Tibial nerve (tissue), 4 donors: ENCODE measurements at regions not wholly inside any gene's neighbourhood (a gene's known extent, or its start where the extent isn't known, plus 50 kb on each side); places are given as distances from the start of the nearest gene placed in this dataset.

Source experiments
- DNase-seq, 2 donors: peaks; one replicate each; pipeline ENCODE4 v3.0.0-alpha.2; 2019; ENCODE audit warnings: low spot score in 2 of 2
- H3K27ac ChIP-seq, 4 donors: fragments of 200-600 bp; sonication (generic) in 3 of 4; one replicate each; pipeline ENCODE4 v1.5.1; 2017 to 2019; ENCODE audit warnings: mild to moderate bottlenecking in 1 of 4
- H3K27me3 ChIP-seq, 2 donors: fragments of 200-600 bp; sonication (generic) in 1 of 2; one replicate each; pipeline versions ENCODE4 v1.5.1 to v1.6.0; 2017 to 2019
- H3K36me3 ChIP-seq, 3 donors: fragments of 200-600 bp; sonication (generic); one replicate each; pipeline ENCODE4 v1.5.1; 2018 to 2019
- H3K4me1 ChIP-seq, 4 donors: fragments of 200-600 bp; sonication (generic) in 3 of 4; one replicate each; pipeline ENCODE4 v1.5.1; 2017 to 2019
- H3K4me3 ChIP-seq, 4 donors: fragments of 200-600 bp; sonication (generic) in 3 of 4; one replicate each; pipeline ENCODE4 v1.5.1; 2017 to 2019; ENCODE audit warnings: mild to moderate bottlenecking in 1 of 4, moderate library complexity in 1 of 4
- H3K9me3 ChIP-seq, 4 donors: fragments of 200-600 bp; sonication (generic) in 3 of 4; one replicate each; pipeline ENCODE4 v1.5.1; 2017 to 2019
- CTCF ChIP-seq, 5 experiments: fragments of 200-600 bp in 3 of 5; fragments of 450-650 bp in 2 of 5; sonication (generic) in 3 of 5; IDR thresholded peaks; one replicate each; pipeline ENCODE4 v1.5.1; 2016 to 2019; ENCODE audit warnings: antibody characterized with exemption in 5 of 5, mild to moderate bottlenecking in 3 of 5, moderate library complexity in 2 of 5
- EP300 ChIP-seq, 2 donors: sonication (generic); formaldehyde crosslinking; IDR thresholded peaks; one replicate each; pipeline ENCODE4 v1.6.1; 2017; ENCODE audit warnings: antibody characterized with exemption in 2 of 2, mild to moderate bottlenecking in 1 of 2
- POLR2A ChIP-seq, 2 donors: fragments of 450-650 bp; IDR thresholded peaks; one replicate each; pipeline ENCODE4 v1.6.1; 2017; ENCODE audit warnings: antibody characterized with exemption in 2 of 2, mild to moderate bottlenecking in 2 of 2, moderate library complexity in 2 of 2
- WGBS, 2 donors: methylation state at CpG; one replicate each; pipeline ENCODE4 v1.1.5; 2018; 5-methylcytosine and 5-hydroxymethylcytosine counted together

- H3K4me3 ChIP-seq: no peak overlapping the region
- WGBS, 2 donors: 70 to 74% methylated on average over 2 of the region's 2 CpGs
- H3K9me3 ChIP-seq: no peaks in the 10 kb centered on the region
- H3K27me3 ChIP-seq: no peaks in the 10 kb centered on the region
- TF ChIP-seq EP300 (IDR thresholded peaks at IDR 0.05): no peak
- no peak for TF ChIP-seq POLR2A (IDR thresholded peaks at IDR 0.05)
- no peak for TF ChIP-seq CTCF (IDR thresholded peaks at IDR 0.05)
- H3K36me3 ChIP-seq: no peaks in the 10 kb centered on the region
- no peak overlapping the region for H3K27ac ChIP-seq
- DNase-seq: no peak
- H3K4me1 ChIP-seq: no peaks in the 10 kb centered on the region
Measured at GRCh38 chr18:30929718-30930117, 112.8 kb downstream of the DSC3 start.

DNA sequence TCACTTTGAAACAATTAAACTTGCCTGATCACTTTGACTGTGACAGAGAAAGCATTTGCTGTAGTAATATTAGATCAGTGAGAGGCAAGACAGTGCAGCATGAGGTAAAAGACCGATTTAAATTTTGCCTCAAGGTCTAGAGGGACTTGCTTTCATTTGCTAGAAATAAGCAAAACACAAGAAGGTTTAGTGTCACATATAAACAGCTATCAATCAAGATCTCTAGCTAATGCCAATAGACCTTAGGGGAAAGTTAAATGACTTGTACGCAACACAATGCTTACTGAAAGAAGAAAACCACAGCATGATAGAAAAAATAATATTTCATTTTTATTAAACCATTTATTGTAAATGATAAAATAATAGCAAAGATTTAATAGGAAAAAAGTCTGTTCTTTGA is 113.5 kb downstream of the DSC3 start:
- Histone ChIP-seq H3K9me3 (no peaks in the 10 kb centered on the region), H3K27me3 (no peaks in the 10 kb centered on the region), H3K4me3 (no peak overlapping the region), H3K36me3 (no peaks in the 10 kb centered on the region), H3K27ac (no peak overlapping the region), H3K4me1 (no peaks in the 10 kb centered on the region)
- DNase-seq: no peak
- WGBS, 2 donors: 72 to 79% methylated on average over 2 of the region's 2 CpGs
- no peak for TF ChIP-seq EP300 (IDR thresholded peaks at IDR 0.05)
- TF ChIP-seq POLR2A (IDR thresholded peaks at IDR 0.05): no peak
- TF ChIP-seq CTCF (IDR thresholded peaks at IDR 0.05): no peak

DNA sequence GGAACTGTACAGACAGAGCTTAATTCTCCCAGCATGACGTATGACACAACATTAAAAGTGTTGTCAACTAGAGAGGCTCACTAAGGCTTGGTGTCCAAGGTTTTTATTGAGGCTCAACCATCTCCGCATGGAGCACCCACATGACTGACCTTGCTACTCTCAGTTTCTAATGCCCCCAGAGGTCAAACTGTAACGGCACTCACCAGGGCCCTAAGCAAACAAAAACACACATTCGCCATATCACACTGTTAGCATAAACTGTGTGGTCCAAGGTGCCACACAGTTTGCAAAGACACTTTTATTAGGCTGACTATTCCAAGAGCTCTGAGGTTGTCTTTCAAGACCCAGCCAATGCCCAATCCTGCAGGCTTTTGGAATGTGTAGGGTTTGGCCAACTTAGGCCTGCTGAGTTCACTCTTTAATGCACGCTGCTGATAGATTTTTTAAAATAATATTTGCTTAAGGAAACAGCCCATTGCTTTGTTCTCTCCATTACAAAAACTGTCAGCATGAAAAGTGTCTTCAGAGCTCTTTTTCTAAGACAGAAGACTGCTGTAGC is 114.9 kb downstream of the DSC3 start:
- 55 to 60% methylated on average over 5 of the region's 5 CpGs for WGBS, 2 donors
- no peak for DNase-seq

DNA sequence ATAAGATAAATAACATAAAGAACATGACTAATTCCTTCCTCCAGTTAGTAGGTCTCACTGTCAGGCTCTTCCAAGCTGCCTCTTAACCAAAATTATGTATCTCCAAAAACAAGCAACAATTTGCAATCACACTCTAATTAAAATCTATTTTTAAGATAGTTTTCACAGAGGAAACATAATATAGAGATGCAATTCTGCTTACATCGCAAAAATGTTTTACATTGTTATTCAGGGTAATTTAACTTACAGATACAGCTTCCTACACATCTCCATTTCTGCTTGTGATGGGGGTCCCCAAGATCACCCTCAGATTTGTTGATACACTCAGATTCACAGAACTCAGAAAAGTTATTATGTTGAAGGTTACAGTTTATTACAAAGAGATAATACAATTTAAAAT is 115.5 kb downstream of the DSC3 start:
- Histone ChIP-seq H3K27me3 (no peaks in the 10 kb centered on the region), H3K9me3 (no peaks in the 10 kb centered on the region), H3K27ac (no peak overlapping the region), H3K4me3 (no peak overlapping the region), H3K4me1 (no peaks in the 10 kb centered on the region), H3K36me3 (no peaks in the 10 kb centered on the region)
- WGBS, 2 donors: 91 to 96% methylated on average over 1 of the region's 1 CpG
- TF ChIP-seq EP300 (IDR thresholded peaks at IDR 0.05): no peak
- TF ChIP-seq CTCF (IDR thresholded peaks at IDR 0.05): no peak
- TF ChIP-seq POLR2A (IDR thresholded peaks at IDR 0.05): no peak
- no peak for DNase-seq

More for the DNA sequence above, 114.9 kb downstream of the DSC3 start:
- no peaks in the 10 kb centered on the region for H3K4me1 ChIP-seq
- no peaks in the 10 kb centered on the region for H3K36me3 ChIP-seq
- H3K4me3 ChIP-seq: no peak overlapping the region
- H3K9me3 ChIP-seq: no peaks in the 10 kb centered on the region
- TF ChIP-seq CTCF (IDR thresholded peaks at IDR 0.05) (no peak), POLR2A (IDR thresholded peaks at IDR 0.05) (no peak), EP300 (IDR thresholded peaks at IDR 0.05) (no peak)
- no peak overlapping the region for H3K27ac ChIP-seq
- no peaks in the 10 kb centered on the region for H3K27me3 ChIP-seq

DNA sequence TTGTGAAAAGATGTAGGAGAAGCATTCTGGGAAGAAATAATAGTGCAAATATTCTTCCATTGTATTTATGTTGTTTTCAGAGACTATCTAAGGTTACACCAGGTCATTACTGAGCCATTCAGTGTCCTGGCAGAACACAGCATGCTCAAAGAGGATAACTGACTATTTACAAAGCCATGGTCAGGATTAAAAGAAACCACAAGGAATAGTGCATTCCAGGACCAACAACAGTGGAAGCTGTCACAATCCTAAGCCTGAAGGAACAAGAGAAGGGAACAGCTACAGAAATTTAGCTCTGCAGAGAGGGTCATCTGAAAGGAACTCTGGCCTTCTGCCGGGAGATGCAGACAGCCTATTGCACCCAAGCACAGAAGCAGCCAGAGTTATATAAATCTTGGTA is 116.7 kb downstream of the DSC3 start:
- no peak overlapping the region for H3K4me3 ChIP-seq
- WGBS, 2 donors: 78 to 80% methylated on average over 1 of the region's 1 CpG
- H3K27me3 ChIP-seq: no peaks in the 10 kb centered on the region
- no peak for DNase-seq
- no peaks in the 10 kb centered on the region for H3K9me3 ChIP-seq
- H3K36me3 ChIP-seq: no peaks in the 10 kb centered on the region
- H3K27ac ChIP-seq: no peak overlapping the region
- no peak for TF ChIP-seq EP300 (IDR thresholded peaks at IDR 0.05)
- TF ChIP-seq POLR2A (IDR thresholded peaks at IDR 0.05): no peak
- no peak for TF ChIP-seq CTCF (IDR thresholded peaks at IDR 0.05)
- H3K4me1 ChIP-seq: no peaks in the 10 kb centered on the region
